ENCODE measurements at regions not wholly inside any gene's neighbourhood (a gene's known extent, or its start where the extent isn't known, plus 50 kb on each side); places are given as distances from the start of the nearest gene placed in this dataset.

- TF ChIP-seq, protein P1, sequence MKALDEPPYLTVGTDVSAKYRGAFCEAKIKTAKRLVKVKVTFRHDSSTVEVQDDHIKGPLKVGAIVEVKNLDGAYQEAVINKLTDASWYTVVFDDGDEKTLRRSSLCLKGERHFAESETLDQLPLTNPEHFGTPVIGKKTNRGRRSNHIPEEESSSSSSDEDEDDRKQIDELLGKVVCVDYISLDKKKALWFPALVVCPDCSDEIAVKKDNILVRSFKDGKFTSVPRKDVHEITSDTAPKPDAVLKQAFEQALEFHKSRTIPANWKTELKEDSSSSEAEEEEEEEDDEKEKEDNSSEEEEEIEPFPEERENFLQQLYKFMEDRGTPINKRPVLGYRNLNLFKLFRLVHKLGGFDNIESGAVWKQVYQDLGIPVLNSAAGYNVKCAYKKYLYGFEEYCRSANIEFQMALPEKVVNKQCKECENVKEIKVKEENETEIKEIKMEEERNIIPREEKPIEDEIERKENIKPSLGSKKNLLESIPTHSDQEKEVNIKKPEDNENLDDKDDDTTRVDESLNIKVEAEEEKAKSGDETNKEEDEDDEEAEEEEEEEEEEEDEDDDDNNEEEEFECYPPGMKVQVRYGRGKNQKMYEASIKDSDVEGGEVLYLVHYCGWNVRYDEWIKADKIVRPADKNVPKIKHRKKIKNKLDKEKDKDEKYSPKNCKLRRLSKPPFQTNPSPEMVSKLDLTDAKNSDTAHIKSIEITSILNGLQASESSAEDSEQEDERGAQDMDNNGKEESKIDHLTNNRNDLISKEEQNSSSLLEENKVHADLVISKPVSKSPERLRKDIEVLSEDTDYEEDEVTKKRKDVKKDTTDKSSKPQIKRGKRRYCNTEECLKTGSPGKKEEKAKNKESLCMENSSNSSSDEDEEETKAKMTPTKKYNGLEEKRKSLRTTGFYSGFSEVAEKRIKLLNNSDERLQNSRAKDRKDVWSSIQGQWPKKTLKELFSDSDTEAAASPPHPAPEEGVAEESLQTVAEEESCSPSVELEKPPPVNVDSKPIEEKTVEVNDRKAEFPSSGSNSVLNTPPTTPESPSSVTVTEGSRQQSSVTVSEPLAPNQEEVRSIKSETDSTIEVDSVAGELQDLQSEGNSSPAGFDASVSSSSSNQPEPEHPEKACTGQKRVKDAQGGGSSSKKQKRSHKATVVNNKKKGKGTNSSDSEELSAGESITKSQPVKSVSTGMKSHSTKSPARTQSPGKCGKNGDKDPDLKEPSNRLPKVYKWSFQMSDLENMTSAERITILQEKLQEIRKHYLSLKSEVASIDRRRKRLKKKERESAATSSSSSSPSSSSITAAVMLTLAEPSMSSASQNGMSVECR (CRISPR knock-in tag; IDR thresholded peaks at IDR 0.05) = no peak
- TF ChIP-seq, protein P2, sequence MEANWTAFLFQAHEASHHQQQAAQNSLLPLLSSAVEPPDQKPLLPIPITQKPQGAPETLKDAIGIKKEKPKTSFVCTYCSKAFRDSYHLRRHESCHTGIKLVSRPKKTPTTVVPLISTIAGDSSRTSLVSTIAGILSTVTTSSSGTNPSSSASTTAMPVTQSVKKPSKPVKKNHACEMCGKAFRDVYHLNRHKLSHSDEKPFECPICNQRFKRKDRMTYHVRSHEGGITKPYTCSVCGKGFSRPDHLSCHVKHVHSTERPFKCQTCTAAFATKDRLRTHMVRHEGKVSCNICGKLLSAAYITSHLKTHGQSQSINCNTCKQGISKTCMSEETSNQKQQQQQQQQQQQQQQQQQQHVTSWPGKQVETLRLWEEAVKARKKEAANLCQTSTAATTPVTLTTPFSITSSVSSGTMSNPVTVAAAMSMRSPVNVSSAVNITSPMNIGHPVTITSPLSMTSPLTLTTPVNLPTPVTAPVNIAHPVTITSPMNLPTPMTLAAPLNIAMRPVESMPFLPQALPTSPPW (CRISPR knock-in tag; IDR thresholded peaks at IDR 0.05) = no peak
- TF ChIP-seq GABPB1 (CRISPR knock-in tag; IDR thresholded peaks at IDR 0.05) (no peak), NFATC3 (IDR thresholded peaks at IDR 0.05) (no peak), ZNF707 (CRISPR knock-in tag; conservative IDR thresholded peaks at IDR 0.05) (no peak), POLR2A (conservative IDR thresholded peaks at IDR 0.05) (no peak), CHD2 (IDR thresholded peaks at IDR 0.05; ENCODE audit: low read depth, low read length) (no peak), ELF1 (tag; IDR thresholded peaks at IDR 0.05) (no peak), NR3C1 (CRISPR knock-in tag; IDR thresholded peaks at IDR 0.05) (no peak), MTF1 (CRISPR knock-in tag; IDR thresholded peaks at IDR 0.05; ENCODE audit: borderline replicate concordance) (no peak), ESRRA (IDR thresholded peaks at IDR 0.05; ENCODE audit: borderline replicate concordance, low read depth) (no peak), SLC30A9 (CRISPR knock-in tag; IDR thresholded peaks at IDR 0.05) (no peak), RAD21 (CRISPR knock-in tag; conservative IDR thresholded peaks at IDR 0.05 in 1 of 2, IDR thresholded peaks at IDR 0.05 in 1 of 2) (no peak)
- TF ChIP-seq, protein P3, sequence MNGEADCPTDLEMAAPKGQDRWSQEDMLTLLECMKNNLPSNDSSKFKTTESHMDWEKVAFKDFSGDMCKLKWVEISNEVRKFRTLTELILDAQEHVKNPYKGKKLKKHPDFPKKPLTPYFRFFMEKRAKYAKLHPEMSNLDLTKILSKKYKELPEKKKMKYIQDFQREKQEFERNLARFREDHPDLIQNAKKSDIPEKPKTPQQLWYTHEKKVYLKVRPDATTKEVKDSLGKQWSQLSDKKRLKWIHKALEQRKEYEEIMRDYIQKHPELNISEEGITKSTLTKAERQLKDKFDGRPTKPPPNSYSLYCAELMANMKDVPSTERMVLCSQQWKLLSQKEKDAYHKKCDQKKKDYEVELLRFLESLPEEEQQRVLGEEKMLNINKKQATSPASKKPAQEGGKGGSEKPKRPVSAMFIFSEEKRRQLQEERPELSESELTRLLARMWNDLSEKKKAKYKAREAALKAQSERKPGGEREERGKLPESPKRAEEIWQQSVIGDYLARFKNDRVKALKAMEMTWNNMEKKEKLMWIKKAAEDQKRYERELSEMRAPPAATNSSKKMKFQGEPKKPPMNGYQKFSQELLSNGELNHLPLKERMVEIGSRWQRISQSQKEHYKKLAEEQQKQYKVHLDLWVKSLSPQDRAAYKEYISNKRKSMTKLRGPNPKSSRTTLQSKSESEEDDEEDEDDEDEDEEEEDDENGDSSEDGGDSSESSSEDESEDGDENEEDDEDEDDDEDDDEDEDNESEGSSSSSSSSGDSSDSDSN (IDR thresholded peaks at IDR 0.05; ENCODE audit: borderline replicate concordance in 1 of 2, low read depth in 2 of 2, low read length in 2 of 2) = no peak
These were observed 75.7 kb upstream of the SGCG start for GRCh38 chr13:23105051-23105450.
